Endodermal cell (in vitro differentiated cells): ENCODE measurements at regions not wholly inside any gene's neighbourhood (a gene's known extent, or its start where the extent isn't known, plus 50 kb on each side); places are given as distances from the start of the nearest gene placed in this dataset.

ENCODE experiments used
- DNase-seq: peaks from one replicate; pipeline ENCODE4 v3.0.0-alpha.2; 2017
- H3K27ac ChIP-seq: 2 replicates; pipeline ENCODE4 v1.5.1; 2013; ENCODE audit warnings: mild to moderate bottlenecking, low read depth, low read length, moderate library complexity
- H3K27me3 ChIP-seq: 2 replicates; pipeline ENCODE4 v1.6.1; 2013; ENCODE audit warnings: mild to moderate bottlenecking, low read length, moderate library complexity; ENCODE audit not compliant: insufficient read depth, control insufficient read depth, poor library complexity, severe bottlenecking
- H3K36me3 ChIP-seq: 2 replicates; pipeline ENCODE4 v1.7.0; 2013; ENCODE audit warnings: mild to moderate bottlenecking, low read length, moderate library complexity; ENCODE audit not compliant: control insufficient read depth, insufficient read depth
- H3K4me1 ChIP-seq: one replicate; pipeline ENCODE4 v1.7.0; 2013; ENCODE audit warnings: low read length; ENCODE audit not compliant: control insufficient read depth, insufficient read depth
- H3K4me3 ChIP-seq: 2 replicates; pipeline ENCODE4 v1.5.1; 2013; ENCODE audit warnings: mild to moderate bottlenecking, low read length, moderate library complexity
- H3K9ac ChIP-seq: 2 replicates; pipeline ENCODE4 v1.6.1; 2013; ENCODE audit warnings: mild to moderate bottlenecking, low read length, moderate library complexity; ENCODE audit not compliant: poor library complexity, severe bottlenecking; ENCODE audit errors: extremely low read depth
- H3K9me3 ChIP-seq: 2 replicates; pipeline ENCODE4 v1.6.1; 2013; ENCODE audit warnings: mild to moderate bottlenecking, low read length, moderate library complexity; ENCODE audit not compliant: control insufficient read depth
- H3K27ac Mint-ChIP-seq: 2 replicates; pipeline ENCODE4 v1.8.0; 2020; ENCODE audit warnings: mixed read lengths
- H3K27me3 Mint-ChIP-seq: 2 replicates; pipeline ENCODE4 v1.8.0; 2021; ENCODE audit warnings: mild to moderate bottlenecking, mixed read lengths; ENCODE audit not compliant: insufficient read depth
- H3K36me3 Mint-ChIP-seq: 2 replicates; pipeline ENCODE4 v1.8.0; 2020; ENCODE audit warnings: low read depth, mixed read lengths
- H3K4me1 Mint-ChIP-seq: 2 replicates; pipeline ENCODE4 v1.8.0; 2020; ENCODE audit warnings: mixed read lengths
- H3K4me3 Mint-ChIP-seq: 2 replicates; pipeline ENCODE4 v1.8.0; 2020; ENCODE audit warnings: mild to moderate bottlenecking, moderate library complexity, mixed read lengths
- H3K9me3 Mint-ChIP-seq: 2 replicates; pipeline ENCODE4 v1.8.0; 2020; ENCODE audit warnings: mild to moderate bottlenecking, mixed read lengths
- WGBS, 2 experiments: methylation state at CpG; one replicate each; pipeline versions ENCODE4 v1.1.5 to v1.1.7; 2013; ENCODE audit warnings: missing lambda C conversion rate in 2 of 2, mixed read lengths in 1 of 2; ENCODE audit not compliant: insufficient coverage in 1 of 2, insufficient read length in 1 of 2; 5-methylcytosine and 5-hydroxymethylcytosine counted together
- TF ChIP-seq, protein P1 (sequence below): fragments of 200-600 bp; sonication (generic); conservative IDR thresholded peaks from 2 replicates; pipeline ENCODE4 v1.5.0; 2021; ENCODE audit warnings: antibody characterized with exemption, mild to moderate bottlenecking

- Mint-ChIP-seq H3K27ac (no peak overlapping the region), H3K36me3 (no peaks in the 10 kb centered on the region), H3K27me3 (no peaks in the 10 kb centered on the region), H3K4me3 (no peak overlapping the region), H3K4me1 (peaks cover 18% of the 10 kb centered on the region), H3K9me3 (no peaks in the 10 kb centered on the region)
- WGBS, 2 experiments: 88 to 90% methylated on average over 10 to 11 of the region's 11 CpGs
- no peak for DNase-seq
- Histone ChIP-seq H3K4me1 (peaks cover 4% of the 10 kb centered on the region), H3K9me3 (no peaks in the 10 kb centered on the region), H3K27me3 (no peaks in the 10 kb centered on the region), H3K9ac (no peak overlapping the region), H3K36me3 (no peaks in the 10 kb centered on the region), H3K4me3 (no peak overlapping the region), H3K27ac (no peak overlapping the region)
- TF ChIP-seq, protein P1, sequence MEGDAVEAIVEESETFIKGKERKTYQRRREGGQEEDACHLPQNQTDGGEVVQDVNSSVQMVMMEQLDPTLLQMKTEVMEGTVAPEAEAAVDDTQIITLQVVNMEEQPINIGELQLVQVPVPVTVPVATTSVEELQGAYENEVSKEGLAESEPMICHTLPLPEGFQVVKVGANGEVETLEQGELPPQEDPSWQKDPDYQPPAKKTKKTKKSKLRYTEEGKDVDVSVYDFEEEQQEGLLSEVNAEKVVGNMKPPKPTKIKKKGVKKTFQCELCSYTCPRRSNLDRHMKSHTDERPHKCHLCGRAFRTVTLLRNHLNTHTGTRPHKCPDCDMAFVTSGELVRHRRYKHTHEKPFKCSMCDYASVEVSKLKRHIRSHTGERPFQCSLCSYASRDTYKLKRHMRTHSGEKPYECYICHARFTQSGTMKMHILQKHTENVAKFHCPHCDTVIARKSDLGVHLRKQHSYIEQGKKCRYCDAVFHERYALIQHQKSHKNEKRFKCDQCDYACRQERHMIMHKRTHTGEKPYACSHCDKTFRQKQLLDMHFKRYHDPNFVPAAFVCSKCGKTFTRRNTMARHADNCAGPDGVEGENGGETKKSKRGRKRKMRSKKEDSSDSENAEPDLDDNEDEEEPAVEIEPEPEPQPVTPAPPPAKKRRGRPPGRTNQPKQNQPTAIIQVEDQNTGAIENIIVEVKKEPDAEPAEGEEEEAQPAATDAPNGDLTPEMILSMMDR: no peak
Measured at GRCh38 chr9:87255431-87256155, 242.1 kb upstream of the DAPK1 start.

- H3K4me3 ChIP-seq: no peak overlapping the region
- H3K27me3 Mint-ChIP-seq: no peaks in the 10 kb centered on the region
- DNase-seq: no peak
- H3K9ac ChIP-seq: no peak overlapping the region
- peaks cover 4% of the 10 kb centered on the region for H3K4me1 ChIP-seq
- no peaks in the 10 kb centered on the region for H3K9me3 Mint-ChIP-seq
- no peaks in the 10 kb centered on the region for H3K36me3 Mint-ChIP-seq
- TF ChIP-seq, protein P1: no peak
- H3K27ac ChIP-seq: no peak overlapping the region
- H3K9me3 ChIP-seq: no peaks in the 10 kb centered on the region
- peaks cover 18% of the 10 kb centered on the region for H3K4me1 Mint-ChIP-seq
- no peak overlapping the region for H3K4me3 Mint-ChIP-seq
- no peak overlapping the region for H3K27ac Mint-ChIP-seq
- no peaks in the 10 kb centered on the region for H3K36me3 ChIP-seq
- no peaks in the 10 kb centered on the region for H3K27me3 ChIP-seq
Measured at GRCh38 chr9:87256973-87257372, 240.7 kb upstream of the DAPK1 start.

- no peaks in the 10 kb centered on the region for H3K36me3 ChIP-seq
- no peaks in the 10 kb centered on the region for H3K27me3 ChIP-seq
- no peak overlapping the region for H3K4me3 Mint-ChIP-seq
- H3K4me1 Mint-ChIP-seq: peaks cover 18% of the 10 kb centered on the region
- TF ChIP-seq, protein P1: no peak
- H3K9me3 ChIP-seq: no peaks in the 10 kb centered on the region
- peaks cover 4% of the 10 kb centered on the region for H3K4me1 ChIP-seq
- H3K9me3 Mint-ChIP-seq: no peaks in the 10 kb centered on the region
- H3K4me3 ChIP-seq: no peak overlapping the region
- no peak overlapping the region for H3K9ac ChIP-seq
- no peak overlapping the region for H3K27ac Mint-ChIP-seq
- DNase-seq: no peak
- no peaks in the 10 kb centered on the region for H3K36me3 Mint-ChIP-seq
- no peaks in the 10 kb centered on the region for H3K27me3 Mint-ChIP-seq
- H3K27ac ChIP-seq: no peak overlapping the region
- 86 to 90% methylated on average over 14 to 20 of the region's 20 CpGs for WGBS, 2 experiments
Measured at GRCh38 chr9:87259543-87260518, 237.8 kb upstream of the DAPK1 start.
